ENCODE measurements at regions not wholly inside any gene's neighbourhood (a gene's known extent, or its start where the extent isn't known, plus 50 kb on each side); places are given as distances from the start of the nearest gene placed in this dataset.

DNA sequence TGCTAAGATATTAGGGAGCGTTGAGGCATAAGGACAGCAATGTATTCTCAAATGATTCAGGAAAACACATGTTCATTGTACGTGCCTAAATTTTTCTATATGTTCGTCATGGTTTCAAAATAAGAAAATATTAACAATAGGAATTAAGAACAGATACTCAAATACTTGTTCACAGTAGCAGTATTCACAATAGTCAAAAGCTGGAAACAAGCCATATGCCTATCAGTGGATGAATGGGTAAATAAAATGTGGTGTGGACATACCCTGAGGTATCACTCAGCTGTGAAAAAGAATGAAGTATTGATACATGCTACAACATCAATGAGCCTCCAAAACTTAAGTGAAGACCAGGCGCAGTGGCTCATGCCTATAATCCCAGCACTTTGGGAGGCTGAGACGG, 84.7 kb upstream of the PTER start:
- DNase-seq (ENCODE audit: low read depth, low spot score) = no peak

DNA sequence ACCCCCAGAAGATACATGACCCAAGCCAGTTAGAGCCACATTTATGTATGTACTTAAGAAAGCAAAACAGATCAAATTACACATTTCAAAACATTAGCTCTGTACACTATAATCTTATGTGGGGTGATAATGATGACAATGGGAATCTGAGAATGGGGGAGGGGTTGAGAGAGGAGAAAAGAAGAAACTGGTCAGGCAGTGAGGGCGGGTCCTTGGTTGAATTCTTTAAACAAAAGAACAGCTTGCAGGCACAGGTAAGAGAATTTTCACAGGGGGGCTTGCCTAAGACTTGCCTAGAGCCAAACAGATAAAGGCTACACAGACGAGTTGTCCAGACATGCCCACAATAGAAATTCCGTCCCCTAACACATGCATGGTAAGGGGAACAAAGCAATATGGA, 76.8 kb upstream of the PTER start:
- DNase-seq (ENCODE audit: low read depth, low spot score) = peak; percentile 24

DNA sequence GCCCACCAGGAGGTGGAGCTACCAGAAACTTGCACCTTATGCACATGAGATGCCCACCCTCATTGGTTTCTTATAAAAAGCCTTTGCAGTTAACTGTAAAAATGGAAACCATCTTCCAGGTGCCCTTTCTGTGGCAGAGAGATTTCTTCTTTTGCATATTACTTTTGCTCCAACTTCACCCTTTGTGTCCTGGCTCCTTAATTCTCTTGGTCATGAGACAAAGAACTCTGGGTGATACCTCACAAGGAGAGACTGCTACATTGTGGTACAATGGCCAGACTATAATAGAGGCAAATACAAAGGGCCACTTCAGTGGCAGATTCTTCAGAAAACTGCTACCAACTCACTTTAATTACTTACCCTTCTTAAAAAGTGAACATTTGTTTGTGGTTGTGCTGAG, 76.4 kb upstream of the PTER start:
- no peak for DNase-seq (ENCODE audit: low read depth, low spot score)

- DNase-seq (ENCODE audit: low read depth, low spot score) = no peak
Observed at GRCh38 chr10:16361086-16361485, 75.7 kb upstream of the PTER start.

DNA sequence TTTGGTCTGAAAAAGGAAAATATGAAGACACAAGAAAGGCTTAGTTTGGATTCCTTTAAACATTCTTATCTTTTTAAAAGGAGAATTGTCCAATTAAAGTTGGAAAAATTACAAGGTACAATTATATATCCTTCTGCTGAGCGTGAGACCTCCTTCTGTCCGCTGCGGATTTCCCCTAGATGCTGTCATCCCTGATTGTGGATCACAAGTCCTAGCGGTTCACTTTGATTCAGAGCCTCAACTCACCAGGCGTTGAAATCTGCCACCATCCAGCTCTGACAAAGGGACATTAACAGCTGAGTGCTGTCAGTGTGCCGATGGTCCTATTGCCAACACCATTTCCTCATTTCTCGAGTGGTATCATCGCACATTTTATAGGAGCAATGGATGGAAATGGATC, 73.1 kb upstream of the PTER start:
- DNase-seq (ENCODE audit: low read depth, low spot score) = no peak

GRCh38 chr10:16367621-16368292, 69.1 kb upstream of the PTER start:
- no peak for DNase-seq (ENCODE audit: low read depth, low spot score)

- DNase-seq (ENCODE audit: low read depth, low spot score) = no peak
Observed at GRCh38 chr10:16381083-16381482, 55.7 kb upstream of the PTER start.

- no peak for DNase-seq (ENCODE audit: low read depth, low spot score)
Observed at GRCh38 chr10:16384021-16384420, 52.8 kb upstream of the PTER start.

DNA sequence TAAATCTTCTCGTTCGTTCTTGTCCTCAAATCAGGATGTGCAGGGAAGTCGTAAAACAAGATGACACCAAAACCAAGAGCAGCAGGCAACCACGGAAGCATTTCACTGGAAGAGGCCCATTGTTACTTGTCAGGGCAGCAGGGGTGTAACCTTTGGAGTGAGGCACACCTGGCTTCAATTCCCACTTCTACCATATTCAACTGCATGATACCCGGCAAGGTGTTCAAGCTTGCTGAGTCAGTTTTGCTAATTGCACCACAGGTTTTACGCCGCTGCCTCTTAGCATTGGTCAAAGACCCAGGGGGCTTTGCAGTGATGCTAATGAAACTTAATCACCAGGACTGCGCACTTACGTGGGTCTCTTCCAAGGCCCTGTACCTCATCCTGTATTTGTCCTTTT, 50.0 kb upstream of the PTER start:
- DNase-seq (ENCODE audit: low read depth, low spot score) = peak; percentile 15

All from ELF-1 (cell line).